Neural cell (in vitro differentiated cells): ENCODE measurements at regions not wholly inside any gene's neighbourhood (a gene's known extent, or its start where the extent isn't known, plus 50 kb on each side); places are given as distances from the start of the nearest gene placed in this dataset.

ENCODE experiments used
- H2AFZ ChIP-seq: fragments of 200-600, 300-800 bp; sonication (generic), shearing (Covaris generic); 2 replicates; pipeline ENCODE4 v1.6.0; 2014; ENCODE audit warnings: low read depth, mild to moderate bottlenecking, antibody characterized with exemption, low read length, moderate library complexity
- H3F3A ChIP-seq: fragments of 200-600 bp; shearing (Covaris generic); 2 replicates; pipeline ENCODE4 v1.6.1; 2016; ENCODE audit warnings: mild to moderate bottlenecking, moderate library complexity, mixed read lengths, antibody characterized with exemption, low read length; ENCODE audit not compliant: insufficient read depth, poor library complexity, severe bottlenecking
- H3K27ac ChIP-seq: fragments of 200-600, 300-800 bp; sonication (generic), shearing (Covaris generic); 2 replicates; pipeline ENCODE4 v1.5.1; 2014; ENCODE audit warnings: mild to moderate bottlenecking, low read length, moderate library complexity
- H3K27me3 ChIP-seq: fragments of 300-800, 200-600 bp; sonication (generic), shearing (Covaris generic); 2 replicates; pipeline ENCODE4 v1.6.0; 2014; ENCODE audit warnings: mild to moderate bottlenecking, low read depth, low read length, moderate library complexity; ENCODE audit not compliant: insufficient read depth
- H3K36me3 ChIP-seq: fragments of 300-800, 200-600 bp; sonication (generic), shearing (Covaris generic); 2 replicates; pipeline ENCODE4 v1.5.1; 2014; ENCODE audit warnings: mild to moderate bottlenecking, antibody characterized with exemption, low read length, moderate library complexity; ENCODE audit not compliant: insufficient read depth
- H3K4me2 ChIP-seq: fragments of 300-800, 200-600 bp; sonication (generic), shearing (Covaris generic); 2 replicates; pipeline ENCODE4 v1.6.0; 2014; ENCODE audit warnings: mild to moderate bottlenecking, low read length
- H3K4me3 ChIP-seq: fragments of 300-800, 200-600 bp; sonication (generic), shearing (Covaris generic); 2 replicates; pipeline ENCODE4 v1.5.1; 2014; ENCODE audit warnings: mild to moderate bottlenecking, low read length, moderate library complexity
- H3K79me2 ChIP-seq: fragments of 200-600 bp; shearing (Covaris generic); replicated peaks from 2 replicates; pipeline ENCODE4 v1.6.0; 2014; ENCODE audit warnings: mild to moderate bottlenecking, low read length, moderate library complexity; ENCODE audit not compliant: insufficient read depth
- H3K9ac ChIP-seq: fragments of 300-800, 200-600 bp; sonication (generic), shearing (Covaris generic); 2 replicates; pipeline ENCODE4 v1.6.1; 2016; ENCODE audit warnings: mild to moderate bottlenecking, low read length, mixed read lengths
- H3K9me2 ChIP-seq: fragments of 200-600 bp; shearing (Covaris generic); 2 replicates; pipeline ENCODE4 v1.6.1; 2016; ENCODE audit warnings: mild to moderate bottlenecking, low read length, mixed read lengths; ENCODE audit not compliant: insufficient read depth
- H3K9me3 ChIP-seq: fragments of 200-600, 300-800 bp; sonication (generic), shearing (Covaris generic); 2 replicates; pipeline ENCODE4 v1.6.1; 2016; ENCODE audit warnings: mild to moderate bottlenecking, mixed run types, low read length, moderate library complexity, mixed read lengths
- H4K20me1 ChIP-seq: fragments of 200-600 bp; shearing (Covaris generic); 2 replicates; pipeline ENCODE4 v1.6.1; 2016; ENCODE audit warnings: mild to moderate bottlenecking, mixed run types; ENCODE audit not compliant: insufficient read depth
- CTCF ChIP-seq: fragments of 450-650 bp; IDR thresholded peaks from 2 replicates; pipeline ENCODE4 v1.5.1; 2014; ENCODE audit warnings: antibody characterized with exemption, mild to moderate bottlenecking, moderate library complexity; ENCODE audit not compliant: poor library complexity, severe bottlenecking
- EP300 ChIP-seq: fragments of 450-650 bp; conservative IDR thresholded peaks from 2 replicates; pipeline ENCODE4 v1.6.1; 2014; ENCODE audit warnings: antibody characterized with exemption, mild to moderate bottlenecking, moderate library complexity; ENCODE audit not compliant: poor library complexity, severe bottlenecking
- EZH2 ChIP-seq: fragments of 200-600, 300-800 bp; shearing (Covaris generic), sonication (generic); IDR thresholded peaks from 2 replicates; pipeline ENCODE4 v1.6.1; 2014; ENCODE audit warnings: antibody characterized with exemption, low read length, borderline replicate concordance, mild to moderate bottlenecking; ENCODE audit not compliant: insufficient read depth, poor library complexity, severe bottlenecking
- MXI1 ChIP-seq: fragments of 450-650 bp; conservative IDR thresholded peaks from 2 replicates; pipeline ENCODE4 v1.6.1; 2014; ENCODE audit warnings: antibody characterized with exemption, mild to moderate bottlenecking; ENCODE audit not compliant: poor library complexity, severe bottlenecking
- POLR2AphosphoS5 ChIP-seq: IDR thresholded peaks from 2 replicates; pipeline ENCODE4 v1.6.1; 2012
- RAD21 ChIP-seq: fragments of 450-650 bp; conservative IDR thresholded peaks from 2 replicates; pipeline ENCODE4 v1.6.1; 2014; ENCODE audit warnings: antibody characterized with exemption, mild to moderate bottlenecking, moderate library complexity
- SMC3 ChIP-seq: fragments of 450-650 bp; conservative IDR thresholded peaks from 2 replicates; pipeline ENCODE4 v1.6.1; 2014; ENCODE audit warnings: antibody characterized with exemption, mild to moderate bottlenecking, moderate library complexity; ENCODE audit not compliant: poor library complexity
- TAF1 ChIP-seq: IDR thresholded peaks from 2 replicates; pipeline ENCODE4 v1.6.1; 2012; ENCODE audit warnings: low read depth
- TF ChIP-seq, protein P1 (sequence below): IDR thresholded peaks from 2 replicates; pipeline ENCODE4 v1.6.1; 2012; ENCODE audit warnings: borderline replicate concordance

GRCh38 chr17:77865716-77866115 is 92.8 kb upstream of the TNRC6C start:
- H3K36me3 ChIP-seq: no peaks in the 10 kb centered on the region
- no peaks in the 10 kb centered on the region for H3K79me2 ChIP-seq
- no peaks in the 10 kb centered on the region for H4K20me1 ChIP-seq
- H3K9me2 ChIP-seq: no peaks in the 10 kb centered on the region
- no peak overlapping the region for H2AFZ ChIP-seq
- H3K27ac ChIP-seq: no peak overlapping the region
- no peak overlapping the region for H3K9ac ChIP-seq
- TF ChIP-seq, protein P1, sequence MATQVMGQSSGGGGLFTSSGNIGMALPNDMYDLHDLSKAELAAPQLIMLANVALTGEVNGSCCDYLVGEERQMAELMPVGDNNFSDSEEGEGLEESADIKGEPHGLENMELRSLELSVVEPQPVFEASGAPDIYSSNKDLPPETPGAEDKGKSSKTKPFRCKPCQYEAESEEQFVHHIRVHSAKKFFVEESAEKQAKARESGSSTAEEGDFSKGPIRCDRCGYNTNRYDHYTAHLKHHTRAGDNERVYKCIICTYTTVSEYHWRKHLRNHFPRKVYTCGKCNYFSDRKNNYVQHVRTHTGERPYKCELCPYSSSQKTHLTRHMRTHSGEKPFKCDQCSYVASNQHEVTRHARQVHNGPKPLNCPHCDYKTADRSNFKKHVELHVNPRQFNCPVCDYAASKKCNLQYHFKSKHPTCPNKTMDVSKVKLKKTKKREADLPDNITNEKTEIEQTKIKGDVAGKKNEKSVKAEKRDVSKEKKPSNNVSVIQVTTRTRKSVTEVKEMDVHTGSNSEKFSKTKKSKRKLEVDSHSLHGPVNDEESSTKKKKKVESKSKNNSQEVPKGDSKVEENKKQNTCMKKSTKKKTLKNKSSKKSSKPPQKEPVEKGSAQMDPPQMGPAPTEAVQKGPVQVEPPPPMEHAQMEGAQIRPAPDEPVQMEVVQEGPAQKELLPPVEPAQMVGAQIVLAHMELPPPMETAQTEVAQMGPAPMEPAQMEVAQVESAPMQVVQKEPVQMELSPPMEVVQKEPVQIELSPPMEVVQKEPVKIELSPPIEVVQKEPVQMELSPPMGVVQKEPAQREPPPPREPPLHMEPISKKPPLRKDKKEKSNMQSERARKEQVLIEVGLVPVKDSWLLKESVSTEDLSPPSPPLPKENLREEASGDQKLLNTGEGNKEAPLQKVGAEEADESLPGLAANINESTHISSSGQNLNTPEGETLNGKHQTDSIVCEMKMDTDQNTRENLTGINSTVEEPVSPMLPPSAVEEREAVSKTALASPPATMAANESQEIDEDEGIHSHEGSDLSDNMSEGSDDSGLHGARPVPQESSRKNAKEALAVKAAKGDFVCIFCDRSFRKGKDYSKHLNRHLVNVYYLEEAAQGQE: no peak
- TF ChIP-seq RAD21: no peak
- no peak for TF ChIP-seq MXI1
- no peak for TF ChIP-seq EZH2
- no peak for TF ChIP-seq CTCF
- TF ChIP-seq TAF1: no peak
- TF ChIP-seq EP300: no peak
- no peak for TF ChIP-seq SMC3
- no peak for TF ChIP-seq POLR2AphosphoS5
- no peaks in the 10 kb centered on the region for H3F3A ChIP-seq
- no peak overlapping the region for H3K4me2 ChIP-seq
- no peak overlapping the region for H3K4me3 ChIP-seq
- H3K9me3 ChIP-seq: no peaks in the 10 kb centered on the region
- no peaks in the 10 kb centered on the region for H3K27me3 ChIP-seq

- H4K20me1 ChIP-seq: no peaks in the 10 kb centered on the region
- no peak overlapping the region for H3K9ac ChIP-seq
- H3K27ac ChIP-seq: no peak overlapping the region
- H3K79me2 ChIP-seq: no peaks in the 10 kb centered on the region
- H3K36me3 ChIP-seq: no peaks in the 10 kb centered on the region
- H3K9me3 ChIP-seq: no peaks in the 10 kb centered on the region
- no peaks in the 10 kb centered on the region for H3K27me3 ChIP-seq
- H3K9me2 ChIP-seq: no peaks in the 10 kb centered on the region
- no peaks in the 10 kb centered on the region for H3F3A ChIP-seq
- no peak overlapping the region for H3K4me3 ChIP-seq
- no peak overlapping the region for H2AFZ ChIP-seq
- no peak overlapping the region for H3K4me2 ChIP-seq
- no peak for TF ChIP-seq SMC3
- TF ChIP-seq EZH2: no peak
Measured at GRCh38 chr17:77867308-77867781, 91.2 kb upstream of the TNRC6C start.
